ENCODE measurements at regions not wholly inside any gene's neighbourhood (a gene's known extent, or its start where the extent isn't known, plus 50 kb on each side); places are given as distances from the start of the nearest gene placed in this dataset.

DNA sequence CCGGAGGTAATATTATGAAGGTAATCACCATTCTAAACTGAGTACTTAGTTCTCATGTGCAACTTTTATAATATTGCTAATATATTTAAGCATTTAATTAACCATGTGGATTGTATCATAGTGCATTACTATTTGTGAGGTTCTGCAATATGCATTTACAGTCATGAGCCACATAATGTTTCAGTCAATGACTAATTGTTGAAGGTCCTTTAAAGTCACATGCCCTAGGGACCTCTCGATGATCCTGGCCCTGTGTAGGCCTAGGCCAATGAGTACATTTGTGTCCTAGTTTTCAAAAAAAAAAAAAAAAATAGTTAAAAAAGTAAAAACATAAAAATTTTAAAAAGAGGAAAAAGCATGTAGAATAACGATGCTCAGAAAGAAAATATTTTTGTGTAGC is 298.0 kb downstream of the DSEL start:
- DNase-seq: no peak

GRCh38 chr18:67217551-67218166 is 298.9 kb downstream of the DSEL start:
- DNase-seq: peak in 1 of 2 experiments; percentile 25

DNA sequence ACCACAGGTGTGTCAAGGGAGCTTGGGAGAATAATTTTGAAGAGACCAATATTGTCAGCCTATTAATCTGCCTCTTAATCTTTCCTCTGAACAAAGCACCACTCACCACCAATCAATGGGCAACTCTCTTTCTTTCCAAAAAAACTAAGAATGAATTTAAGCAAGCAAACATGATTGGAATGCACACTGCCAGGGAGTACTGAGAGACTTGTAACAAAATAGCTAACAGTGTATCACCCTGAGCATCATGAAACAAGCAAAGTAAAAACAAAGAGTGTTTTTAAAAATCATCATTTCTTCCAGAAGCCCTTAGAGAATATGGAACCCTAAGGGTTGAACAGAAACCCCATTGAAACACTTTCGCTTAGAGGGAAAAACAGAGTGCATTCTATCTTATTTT is 299.7 kb downstream of the DSEL start:
- DNase-seq: no peak

GRCh38 chr18:67215686-67216085 is 300.8 kb downstream of the DSEL start:
- no peak for DNase-seq

- no peak for DNase-seq
Observed at GRCh38 chr18:67211646-67212045, 304.9 kb downstream of the DSEL start.

GRCh38 chr18:67200665-67201064 is 315.9 kb downstream of the DSEL start:
- DNase-seq: no peak

DNA sequence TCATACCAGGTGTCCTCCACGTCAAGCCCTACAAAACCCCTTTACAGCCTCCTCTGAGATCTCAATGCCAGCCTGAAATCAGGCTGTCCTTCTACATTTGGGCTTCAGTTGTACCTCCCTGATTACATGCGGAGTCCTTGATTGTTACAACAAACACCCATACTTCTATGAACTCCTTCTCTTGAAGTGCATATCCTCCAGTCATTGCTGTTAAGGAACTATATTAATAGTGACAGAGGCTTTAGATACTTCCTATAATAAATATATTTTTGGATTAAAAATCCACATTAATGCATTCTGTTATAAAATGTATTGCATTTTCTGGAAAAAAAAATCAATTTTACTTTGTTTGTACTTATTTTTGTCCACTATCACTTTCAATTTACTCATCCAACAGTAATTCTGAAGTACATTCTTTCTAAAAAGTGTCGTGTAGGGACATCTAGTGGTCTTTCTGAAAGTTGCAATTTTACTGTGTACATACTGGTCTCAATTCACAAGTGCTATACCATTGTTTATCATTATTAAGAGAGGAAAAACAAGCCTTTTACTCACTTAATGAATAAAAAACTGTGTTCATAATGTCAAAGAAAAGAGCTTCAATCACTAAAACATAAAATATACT is 316.4 kb downstream of the DSEL start:
- no peak for DNase-seq

DNA sequence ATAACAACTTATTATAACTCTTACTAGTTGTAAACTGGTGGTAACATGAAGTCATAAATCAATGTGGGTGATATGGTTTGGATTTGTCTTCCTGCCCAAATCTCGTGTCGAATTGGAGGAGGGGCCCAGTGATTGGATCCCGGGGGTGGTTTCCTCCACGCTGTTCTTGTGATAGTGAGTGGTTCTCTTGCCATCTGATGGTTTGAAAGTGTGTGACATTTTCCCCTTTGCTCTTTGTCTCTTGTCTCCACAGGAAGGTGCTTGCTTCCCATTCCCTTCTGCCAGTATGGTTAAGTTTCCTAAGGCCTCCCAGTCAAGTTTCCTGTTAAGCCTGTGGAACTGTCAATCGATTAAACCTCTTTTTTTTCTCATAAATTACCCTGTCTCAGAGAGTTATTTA is 321.6 kb downstream of the DSEL start:
- no peak for DNase-seq

DNA sequence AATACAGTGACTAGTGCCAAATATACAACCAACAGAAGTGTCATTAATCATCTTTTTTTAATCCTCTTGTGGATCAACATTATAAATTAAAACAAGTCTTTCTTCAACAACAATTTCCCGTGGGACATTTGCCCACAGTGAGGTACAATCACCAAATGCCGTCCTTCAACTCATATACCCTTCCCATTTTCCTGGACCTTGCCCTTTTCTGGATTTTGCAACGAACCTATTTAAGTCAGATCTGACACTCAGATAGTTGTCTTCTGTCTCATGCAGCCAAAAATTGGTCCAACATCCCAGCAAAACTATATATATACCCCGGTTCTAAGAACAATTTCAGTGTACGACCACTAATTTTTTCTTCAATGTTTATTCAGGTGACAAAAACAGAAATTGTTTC is 324.0 kb downstream of the DSEL start:
- no peak for DNase-seq

GRCh38 chr18:67183398-67183797 is 333.1 kb downstream of the DSEL start:
- DNase-seq: no peak

- DNase-seq: no peak
Observed at GRCh38 chr18:67179726-67180125, 336.8 kb downstream of the DSEL start.

DNA sequence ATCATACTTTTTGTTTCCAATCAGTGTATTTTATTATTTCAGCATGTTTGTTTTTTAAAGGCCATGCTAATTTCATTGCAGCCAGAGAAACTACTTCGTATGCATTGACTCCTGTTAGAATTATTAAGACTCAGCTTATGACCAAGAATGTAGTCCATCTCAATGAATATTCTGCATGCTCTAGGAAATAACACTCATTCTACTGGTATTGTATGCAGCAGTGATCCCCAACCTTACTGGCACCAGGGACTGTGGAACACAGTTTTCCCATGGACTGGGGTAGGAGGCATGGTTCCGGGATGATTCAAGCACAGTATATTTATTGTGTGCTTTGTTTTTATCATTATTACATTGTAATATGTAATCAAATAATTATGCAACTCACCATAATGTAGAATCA is 356.9 kb downstream of the DSEL start:
- no peak for DNase-seq

GRCh38 chr18:67154979-67155378 is 361.5 kb downstream of the DSEL start:
- DNase-seq: no peak

GRCh38 chr18:67151366-67151765 is 365.2 kb downstream of the DSEL start:
- DNase-seq: no peak

DNA sequence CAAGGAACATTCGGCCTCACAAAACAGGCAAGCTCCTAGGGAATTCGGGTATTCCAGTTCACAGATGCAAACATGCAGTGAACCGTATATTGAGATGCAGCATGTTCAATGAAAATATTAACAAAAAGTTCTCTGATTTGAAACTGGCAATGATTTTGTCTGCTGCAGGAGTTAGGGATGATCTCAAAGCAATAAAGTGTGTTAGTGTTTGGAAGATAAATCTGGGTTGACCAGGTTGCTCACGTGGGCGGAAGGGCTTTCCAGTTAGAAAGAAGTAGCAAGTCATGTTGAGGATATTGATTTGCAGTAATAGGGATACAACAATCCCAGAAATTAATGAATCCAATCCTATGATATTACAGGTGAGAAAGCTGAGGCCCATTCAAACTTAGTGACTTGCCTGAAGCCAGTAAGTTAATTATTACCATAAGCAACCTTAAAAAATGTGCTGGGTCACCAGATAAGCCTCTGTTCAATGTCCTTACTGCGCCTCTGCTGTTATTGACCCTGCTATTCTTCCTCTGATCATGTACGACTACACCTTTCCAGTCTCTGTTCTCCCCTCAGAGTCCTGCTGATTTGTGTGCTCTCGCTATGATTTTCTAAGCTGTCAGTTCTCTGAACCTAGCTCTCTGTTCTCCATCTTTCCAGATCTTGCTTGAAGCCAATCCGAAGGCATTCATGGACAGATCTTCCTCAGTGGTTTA is 370.8 kb downstream of the DSEL start:
- DNase-seq: no peak

GRCh38 chr18:67144329-67144728 is 372.2 kb downstream of the DSEL start:
- no peak for DNase-seq

- DNase-seq: no peak
Observed at GRCh38 chr18:67143028-67143427, 373.5 kb downstream of the DSEL start.

GRCh38 chr18:67142604-67143003 is 373.9 kb downstream of the DSEL start:
- DNase-seq: no peak

DNA sequence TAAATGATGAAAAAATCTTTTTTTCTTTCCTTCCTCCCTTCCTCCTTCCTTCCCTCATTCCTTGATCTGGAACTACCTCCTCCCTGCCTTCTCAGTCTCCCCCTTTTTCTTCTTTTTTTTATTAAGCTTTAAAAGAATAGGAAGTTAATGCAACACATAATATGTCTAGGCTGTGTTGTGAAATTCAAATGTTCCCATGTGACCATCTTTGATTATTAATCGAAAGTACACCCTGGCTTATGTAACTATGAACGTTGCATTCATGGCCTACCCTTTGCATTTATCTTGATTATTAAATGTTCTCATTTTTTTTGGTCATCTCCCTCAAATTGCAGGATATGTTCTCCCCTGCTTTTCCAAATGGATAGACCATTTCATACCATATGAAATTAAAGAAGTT is 376.0 kb downstream of the DSEL start:
- no peak for DNase-seq

- no peak for DNase-seq
Observed at GRCh38 chr18:67139899-67140298, 376.6 kb downstream of the DSEL start.

DNA sequence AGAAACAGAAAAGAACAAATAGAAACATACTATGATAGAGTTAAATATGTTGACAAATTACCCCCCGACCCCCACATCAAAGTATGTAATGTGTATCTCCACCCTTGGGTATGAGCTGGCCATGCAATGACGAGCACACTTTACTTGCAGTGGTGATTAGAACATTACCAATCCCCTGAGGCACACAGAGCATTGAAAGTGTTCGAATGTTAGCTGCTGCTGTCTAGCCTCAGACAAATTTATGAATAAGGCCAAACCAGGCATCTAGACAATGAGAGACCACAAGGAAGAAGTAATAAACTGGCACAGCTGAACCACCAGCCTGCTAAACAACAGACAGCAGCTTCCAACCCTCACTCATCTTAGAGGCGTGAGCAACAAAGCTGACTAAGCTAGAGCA is 380.5 kb downstream of the DSEL start:
- DNase-seq: no peak

- DNase-seq: no peak
Observed at GRCh38 chr18:67134911-67135310, 381.6 kb downstream of the DSEL start.

DNA sequence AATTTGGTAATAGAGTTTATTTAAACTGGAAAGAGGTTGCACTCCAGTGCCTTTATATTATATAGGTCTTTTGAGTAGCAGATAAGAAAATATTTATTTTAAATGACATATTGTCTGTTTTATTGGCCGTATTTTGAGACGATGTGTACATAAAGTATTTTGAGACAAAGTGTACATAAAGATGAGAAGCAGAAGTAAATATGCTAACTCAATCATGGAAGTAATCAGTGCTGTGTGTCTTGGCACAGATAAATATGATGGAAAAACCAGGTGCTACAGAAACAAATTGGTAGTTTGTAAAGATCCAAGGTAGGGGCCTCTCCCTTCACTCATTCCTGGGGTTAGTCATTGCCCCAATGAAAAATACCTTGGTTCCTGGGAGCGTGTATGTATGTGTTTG is 382.9 kb downstream of the DSEL start:
- no peak for DNase-seq

DNA sequence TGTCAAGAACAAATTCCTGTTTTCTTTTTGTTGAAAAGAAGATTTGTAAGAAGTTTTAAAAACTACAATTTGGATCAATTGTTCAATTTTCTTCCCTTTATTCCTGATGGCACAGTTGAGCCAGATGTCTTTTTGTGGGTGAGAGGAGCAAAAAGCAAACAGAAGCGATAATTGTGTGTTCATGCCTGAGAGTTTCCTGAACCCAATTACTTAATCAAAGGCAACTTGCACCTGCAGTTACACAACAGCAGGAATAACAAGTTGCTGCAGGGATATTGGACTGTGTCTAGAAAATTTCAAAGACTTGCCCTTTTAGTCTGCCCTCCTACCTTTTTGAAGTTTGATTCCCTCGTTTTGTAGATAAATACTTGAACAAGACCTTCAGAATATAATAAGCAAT is 383.6 kb downstream of the DSEL start:
- DNase-seq: no peak

GRCh38 chr18:67131498-67131897 is 385.0 kb downstream of the DSEL start:
- no peak for DNase-seq

All from cerebellar nuclear complex (tissue), 1 donor.